Chondrocyte (in vitro differentiated cells): ENCODE measurements at regions not wholly inside any gene's neighbourhood (a gene's known extent, or its start where the extent isn't known, plus 50 kb on each side); places are given as distances from the start of the nearest gene placed in this dataset.

ENCODE experiments used
- DNase-seq: peaks from one replicate; pipeline ENCODE4 v3.0.0; 2021; ENCODE audit warnings: mixed read lengths, low spot score
- H3K27ac Mint-ChIP-seq: one replicate; pipeline ENCODE4 v1.8.0; 2021; ENCODE audit warnings: mild to moderate bottlenecking, moderate library complexity, mixed read lengths; ENCODE audit not compliant: unreplicated experiment
- H3K27me3 Mint-ChIP-seq: 2 replicates; pipeline ENCODE4 v1.8.0; 2021; ENCODE audit warnings: low read depth, mixed read lengths
- H3K36me3 Mint-ChIP-seq: 2 replicates; pipeline ENCODE4 v1.8.0; 2021; ENCODE audit warnings: low read depth, mixed read lengths
- H3K4me1 Mint-ChIP-seq: 2 replicates; pipeline ENCODE4 v1.8.0; 2021; ENCODE audit warnings: low read depth, mild to moderate bottlenecking, mixed read lengths
- H3K4me3 Mint-ChIP-seq: one replicate; pipeline ENCODE4 v1.8.0; 2021; ENCODE audit warnings: mild to moderate bottlenecking, moderate library complexity, mixed read lengths; ENCODE audit not compliant: unreplicated experiment
- H3K9me3 Mint-ChIP-seq: 2 replicates; pipeline ENCODE4 v1.8.0; 2021; ENCODE audit warnings: low read depth, mixed read lengths
- CTCF ChIP-seq: fragments of 200-600 bp; sonication (generic); IDR thresholded peaks from 2 replicates; pipeline ENCODE4 v1.5.0; 2021; ENCODE audit warnings: antibody characterized with exemption, mild to moderate bottlenecking, moderate library complexity

GRCh38 chr9:100699668-100700067, 121.8 kb downstream of the CAVIN4 start:
- Mint-ChIP-seq H3K27me3 (peaks cover 18% of the 10 kb centered on the region), H3K4me1 (no peaks in the 10 kb centered on the region), H3K9me3 (no peaks in the 10 kb centered on the region), H3K4me3 (no peak overlapping the region), H3K27ac (no peak overlapping the region), H3K36me3 (no peaks in the 10 kb centered on the region)
- TF ChIP-seq CTCF: no peak
- DNase-seq: no peak

GRCh38 chr9:100700689-100701318, 122.9 kb downstream of the CAVIN4 start:
- TF ChIP-seq CTCF: peak; percentile 69
- peaks cover 18% of the 10 kb centered on the region for H3K27me3 Mint-ChIP-seq
- no peaks in the 10 kb centered on the region for H3K36me3 Mint-ChIP-seq

GRCh38 chr9:100714372-100715099, 136.7 kb downstream of the CAVIN4 start:
- Mint-ChIP-seq H3K4me1 (no peaks in the 10 kb centered on the region), H3K4me3 (no peak overlapping the region)

More at GRCh38 chr9:100700689-100701318, 122.9 kb downstream of the CAVIN4 start:
- DNase-seq: no peak
- Mint-ChIP-seq H3K4me1 (no peaks in the 10 kb centered on the region), H3K9me3 (peaks cover 4% of the 10 kb centered on the region), H3K4me3 (no peak overlapping the region), H3K27ac (no peak overlapping the region)

GRCh38 chr9:100715100-100715380, 137.2 kb downstream of the CAVIN4 start:
- DNase-seq: no peak
- Mint-ChIP-seq H3K27me3 (peaks cover 21% of the 10 kb centered on the region), H3K36me3 (no peaks in the 10 kb centered on the region), H3K4me1 (no peaks in the 10 kb centered on the region), H3K9me3 (no peaks in the 10 kb centered on the region), H3K27ac (no peak overlapping the region), H3K4me3 (no peak overlapping the region)
- no peak for TF ChIP-seq CTCF

More at GRCh38 chr9:100714372-100715099, 136.7 kb downstream of the CAVIN4 start:
- H3K27ac Mint-ChIP-seq: no peak overlapping the region
- no peaks in the 10 kb centered on the region for H3K9me3 Mint-ChIP-seq
- no peaks in the 10 kb centered on the region for H3K36me3 Mint-ChIP-seq
- TF ChIP-seq CTCF: peak; percentile 85
- H3K27me3 Mint-ChIP-seq: peaks cover 20% of the 10 kb centered on the region
- DNase-seq: no peak

GRCh38 chr9:100718717-100719116, 140.8 kb downstream of the CAVIN4 start:
- Mint-ChIP-seq H3K9me3 (no peaks in the 10 kb centered on the region), H3K4me1 (no peaks in the 10 kb centered on the region), H3K27me3 (peaks cover 12% of the 10 kb centered on the region)

More at GRCh38 chr9:100718717-100719116, 140.8 kb downstream of the CAVIN4 start:
- Mint-ChIP-seq H3K4me3 (no peak overlapping the region), H3K36me3 (no peaks in the 10 kb centered on the region), H3K27ac (no peak overlapping the region)
- DNase-seq: no peak
- TF ChIP-seq CTCF: no peak
